ENCODE measurements at regions not wholly inside any gene's neighbourhood (a gene's known extent, or its start where the extent isn't known, plus 50 kb on each side); places are given as distances from the start of the nearest gene placed in this dataset.

GRCh38 chr3:69494185-69494584, 108.3 kb upstream of the FRMD4B start:
- H4K20me1 ChIP-seq (ENCODE audit: insufficient read depth, poor library complexity, severe bottlenecking) = no peaks in the 10 kb centered on the region
- WGBS (ENCODE audit: low lambda C conversion rate, missing lambda C conversion rate) = 73% methylated on average over 3 of the region's 3 CpGs
- H3K4me3 ChIP-seq = no peak overlapping the region

GRCh38 chr3:69493157-69493556, 107.3 kb upstream of the FRMD4B start:
- H3K27ac ChIP-seq = no peak overlapping the region
- H3K4me2 ChIP-seq = no peak overlapping the region
- H3K4me3 ChIP-seq = no peak overlapping the region
- no peaks in the 10 kb centered on the region for H3K9me2 ChIP-seq (replicated peaks; ENCODE audit: insufficient read depth)
- no peaks in the 10 kb centered on the region for H3K79me2 ChIP-seq
- TF ChIP-seq EZH2 (IDR thresholded peaks at IDR 0.05; ENCODE audit: borderline replicate concordance) (no peak), EZH2phosphoT487 (IDR thresholded peaks at IDR 0.05; ENCODE audit: low read depth, severe bottlenecking, unreplicated experiment) (no peak), CTCF (IDR thresholded peaks at IDR 0.05; ENCODE audit: poor library complexity) (no peak)
- WGBS (ENCODE audit: low lambda C conversion rate, missing lambda C conversion rate) = 92% methylated on average over 3 of the region's 3 CpGs
- no peak for DNase-seq (ENCODE audit: low spot score)
- H3K36me3 ChIP-seq (replicated peaks; ENCODE audit: insufficient read depth, low read depth) = no peaks in the 10 kb centered on the region
- no peak overlapping the region for H2AFZ ChIP-seq
- H4K20me1 ChIP-seq (ENCODE audit: insufficient read depth, poor library complexity, severe bottlenecking) = no peaks in the 10 kb centered on the region
- no peaks in the 10 kb centered on the region for H3K9me3 ChIP-seq (ENCODE audit: low read depth)
- no peaks in the 10 kb centered on the region for H3K4me1 ChIP-seq (ENCODE audit: insufficient read depth)
- H3K27me3 ChIP-seq = peaks cover 5% of the 10 kb centered on the region

More at GRCh38 chr3:69494185-69494584, 108.3 kb upstream of the FRMD4B start:
- H3K9me3 ChIP-seq (ENCODE audit: low read depth) = no peaks in the 10 kb centered on the region
- H3K4me2 ChIP-seq = no peak overlapping the region
- H3K9me2 ChIP-seq (replicated peaks; ENCODE audit: insufficient read depth) = no peaks in the 10 kb centered on the region
- TF ChIP-seq EZH2 (IDR thresholded peaks at IDR 0.05; ENCODE audit: borderline replicate concordance) = no peak
- TF ChIP-seq EZH2phosphoT487 (IDR thresholded peaks at IDR 0.05; ENCODE audit: low read depth, severe bottlenecking, unreplicated experiment) = no peak
- TF ChIP-seq CTCF (IDR thresholded peaks at IDR 0.05; ENCODE audit: poor library complexity) = no peak
- H3K4me1 ChIP-seq (ENCODE audit: insufficient read depth) = no peaks in the 10 kb centered on the region
- no peak for DNase-seq (ENCODE audit: low spot score)
- no peaks in the 10 kb centered on the region for H3K79me2 ChIP-seq
- peaks cover 5% of the 10 kb centered on the region for H3K27me3 ChIP-seq
- H2AFZ ChIP-seq = no peak overlapping the region
- H3K36me3 ChIP-seq (replicated peaks; ENCODE audit: insufficient read depth, low read depth) = no peaks in the 10 kb centered on the region
- no peak overlapping the region for H3K27ac ChIP-seq

GRCh38 chr3:69491975-69492374, 106.1 kb upstream of the FRMD4B start:
- H3K79me2 ChIP-seq = no peaks in the 10 kb centered on the region
- H4K20me1 ChIP-seq (ENCODE audit: insufficient read depth, poor library complexity, severe bottlenecking) = no peaks in the 10 kb centered on the region
- no peak overlapping the region for H3K27ac ChIP-seq
- 88% methylated on average over 6 of the region's 6 CpGs for WGBS (ENCODE audit: low lambda C conversion rate, missing lambda C conversion rate)
- H3K4me2 ChIP-seq = no peak overlapping the region
- no peak overlapping the region for H2AFZ ChIP-seq
- peaks cover 4% of the 10 kb centered on the region for H3K4me1 ChIP-seq (ENCODE audit: insufficient read depth)
- no peak overlapping the region for H3K4me3 ChIP-seq
- no peaks in the 10 kb centered on the region for H3K9me2 ChIP-seq (replicated peaks; ENCODE audit: insufficient read depth)
- H3K9me3 ChIP-seq (ENCODE audit: low read depth) = no peaks in the 10 kb centered on the region
- peaks cover 5% of the 10 kb centered on the region for H3K27me3 ChIP-seq
- DNase-seq (ENCODE audit: low spot score) = no peak
- TF ChIP-seq EZH2phosphoT487 (IDR thresholded peaks at IDR 0.05; ENCODE audit: low read depth, severe bottlenecking, unreplicated experiment) = no peak
- no peaks in the 10 kb centered on the region for H3K36me3 ChIP-seq (replicated peaks; ENCODE audit: insufficient read depth, low read depth)

GRCh38 chr3:69490971-69491370, 105.1 kb upstream of the FRMD4B start:
- Histone ChIP-seq H3K9me3 (ENCODE audit: low read depth) (no peaks in the 10 kb centered on the region), H3K4me3 (no peak overlapping the region), H3K79me2 (no peaks in the 10 kb centered on the region), H3K36me3 (replicated peaks; ENCODE audit: insufficient read depth, low read depth) (no peaks in the 10 kb centered on the region), H3K4me2 (no peak overlapping the region), H3K27ac (no peak overlapping the region), H4K20me1 (ENCODE audit: insufficient read depth, poor library complexity, severe bottlenecking) (no peaks in the 10 kb centered on the region), H2AFZ (no peak overlapping the region), H3K4me1 (ENCODE audit: insufficient read depth) (peaks cover 9% of the 10 kb centered on the region), H3K9me2 (replicated peaks; ENCODE audit: insufficient read depth) (no peaks in the 10 kb centered on the region), H3K27me3 (peaks cover 5% of the 10 kb centered on the region)
- WGBS (ENCODE audit: low lambda C conversion rate, missing lambda C conversion rate) = 62% methylated on average over 5 of the region's 5 CpGs
- DNase-seq (ENCODE audit: low spot score) = no peak
- TF ChIP-seq EZH2 (IDR thresholded peaks at IDR 0.05; ENCODE audit: borderline replicate concordance) (no peak), CTCF (IDR thresholded peaks at IDR 0.05; ENCODE audit: poor library complexity) (no peak), EZH2phosphoT487 (IDR thresholded peaks at IDR 0.05; ENCODE audit: low read depth, severe bottlenecking, unreplicated experiment) (no peak)

All from hepatocyte (in vitro differentiated cells).